HepG2 (cell line): ENCODE measurements at regions not wholly inside any gene's neighbourhood (a gene's known extent, or its start where the extent isn't known, plus 50 kb on each side); places are given as distances from the start of the nearest gene placed in this dataset.

Source experiments
- ATF7 ChIP-seq, 2 experiments: fragments of 450-650 bp in 1 of 2; sonication (generic) in 1 of 2; formaldehyde crosslinking in 1 of 2; IDR thresholded peaks; 2 replicates each; pipeline versions ENCODE4 v1.4.0 to v1.6.1; 2016 to 2020; ENCODE audit warnings: antibody characterized with exemption in 1 of 2, mild to moderate bottlenecking in 1 of 2, missing genetic modification reagents in 1 of 2
- BCL6 ChIP-seq: IDR thresholded peaks from 2 replicates; pipeline ENCODE4 v1.6.1; 2016; ENCODE audit warnings: missing genetic modification reagents, missing compliant biosample characterization
- BHLHE40 ChIP-seq: IDR thresholded peaks from 2 replicates; pipeline ENCODE4 v1.6.1; 2011; ENCODE audit warnings: low read length, improper control_type of control experiment
- HDAC2 ChIP-seq: sonication (generic); formaldehyde crosslinking; IDR thresholded peaks from 2 replicates; pipeline ENCODE4 v1.4.0; 2020; ENCODE audit warnings: missing genetic modification reagents
- HNF4A ChIP-seq: sonication (generic); formaldehyde crosslinking; IDR thresholded peaks from 2 replicates; pipeline ENCODE4 v1.4.0; 2020; ENCODE audit warnings: missing genetic modification reagents
- KLF9 ChIP-seq: IDR thresholded peaks from 2 replicates; pipeline ENCODE4 v1.6.1; 2016; ENCODE audit warnings: low read depth
- MBNL3 ChIP-seq: fragments of 250-450 bp; sonication (Bioruptor Pico); conservative IDR thresholded peaks from 2 replicates; pipeline ENCODE4 v1.8.0; 2022; ENCODE audit warnings: mild to moderate bottlenecking, inconsistent platforms
- PHF21A ChIP-seq: sonication (generic); formaldehyde crosslinking; IDR thresholded peaks from 2 replicates; pipeline ENCODE4 v1.5.0; 2020; ENCODE audit warnings: mild to moderate bottlenecking, missing genetic modification reagents
- SIX4 ChIP-seq: sonication (generic); formaldehyde crosslinking; IDR thresholded peaks from 2 replicates; pipeline ENCODE4 v1.4.0; 2020; ENCODE audit warnings: missing genetic modification reagents
- ZC3H13 ChIP-seq: sonication (generic); formaldehyde crosslinking; IDR thresholded peaks from 2 replicates; pipeline ENCODE4 v1.8.1; 2023; ENCODE audit warnings: mild to moderate bottlenecking, missing genetic modification reagents, moderate library complexity
- ZFP1 ChIP-seq: IDR thresholded peaks from 2 replicates; pipeline ENCODE4 v1.6.1; 2016
- ZNF503 ChIP-seq: sonication (generic); formaldehyde crosslinking; IDR thresholded peaks from 2 replicates; pipeline ENCODE4 v1.4.0; 2020; ENCODE audit warnings: missing genetic modification reagents
- ZNF766 ChIP-seq: sonication (generic); formaldehyde crosslinking; IDR thresholded peaks from 2 replicates; pipeline ENCODE4 v1.5.0; 2020; ENCODE audit warnings: missing genetic modification reagents, borderline replicate concordance
- ZNF792 ChIP-seq: IDR thresholded peaks from 2 replicates; pipeline ENCODE4 v1.6.1; 2016
- TF ChIP-seq, protein P1 (sequence below), 2 experiments: fragments of 450-650 bp in 1 of 2; sonication (generic) in 1 of 2; formaldehyde crosslinking in 1 of 2; IDR thresholded peaks; 2 replicates each; pipeline versions ENCODE4 v1.6.1 to v1.8.0; 2016 to 2022; ENCODE audit warnings: antibody characterized with exemption in 1 of 2, mild to moderate bottlenecking in 1 of 2, missing genetic modification reagents in 1 of 2
- TF ChIP-seq, protein P2 (sequence below): sonication (generic); formaldehyde crosslinking; IDR thresholded peaks from 2 replicates; pipeline ENCODE4 v1.4.0; 2020; ENCODE audit warnings: missing genetic modification reagents
- TF ChIP-seq, protein P3 (sequence below): IDR thresholded peaks from 2 replicates; pipeline ENCODE4 v1.6.1; 2016

- TF ChIP-seq, protein P1, sequence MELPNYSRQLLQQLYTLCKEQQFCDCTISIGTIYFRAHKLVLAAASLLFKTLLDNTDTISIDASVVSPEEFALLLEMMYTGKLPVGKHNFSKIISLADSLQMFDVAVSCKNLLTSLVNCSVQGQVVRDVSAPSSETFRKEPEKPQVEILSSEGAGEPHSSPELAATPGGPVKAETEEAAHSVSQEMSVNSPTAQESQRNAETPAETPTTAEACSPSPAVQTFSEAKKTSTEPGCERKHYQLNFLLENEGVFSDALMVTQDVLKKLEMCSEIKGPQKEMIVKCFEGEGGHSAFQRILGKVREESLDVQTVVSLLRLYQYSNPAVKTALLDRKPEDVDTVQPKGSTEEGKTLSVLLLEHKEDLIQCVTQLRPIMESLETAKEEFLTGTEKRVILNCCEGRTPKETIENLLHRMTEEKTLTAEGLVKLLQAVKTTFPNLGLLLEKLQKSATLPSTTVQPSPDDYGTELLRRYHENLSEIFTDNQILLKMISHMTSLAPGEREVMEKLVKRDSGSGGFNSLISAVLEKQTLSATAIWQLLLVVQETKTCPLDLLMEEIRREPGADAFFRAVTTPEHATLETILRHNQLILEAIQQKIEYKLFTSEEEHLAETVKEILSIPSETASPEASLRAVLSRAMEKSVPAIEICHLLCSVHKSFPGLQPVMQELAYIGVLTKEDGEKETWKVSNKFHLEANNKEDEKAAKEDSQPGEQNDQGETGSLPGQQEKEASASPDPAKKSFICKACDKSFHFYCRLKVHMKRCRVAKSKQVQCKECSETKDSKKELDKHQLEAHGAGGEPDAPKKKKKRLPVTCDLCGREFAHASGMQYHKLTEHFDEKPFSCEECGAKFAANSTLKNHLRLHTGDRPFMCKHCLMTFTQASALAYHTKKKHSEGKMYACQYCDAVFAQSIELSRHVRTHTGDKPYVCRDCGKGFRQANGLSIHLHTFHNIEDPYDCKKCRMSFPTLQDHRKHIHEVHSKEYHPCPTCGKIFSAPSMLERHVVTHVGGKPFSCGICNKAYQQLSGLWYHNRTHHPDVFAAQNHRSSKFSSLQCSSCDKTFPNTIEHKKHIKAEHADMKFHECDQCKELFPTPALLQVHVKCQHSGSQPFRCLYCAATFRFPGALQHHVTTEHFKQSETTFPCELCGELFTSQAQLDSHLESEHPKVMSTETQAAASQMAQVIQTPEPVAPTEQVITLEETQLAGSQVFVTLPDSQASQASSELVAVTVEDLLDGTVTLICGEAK (IDR thresholded peaks at IDR 0.05), result no peak
- TF ChIP-seq, protein P1 (CRISPR knock-in tag; IDR thresholded peaks at IDR 0.05), result peak; percentile 71
- no peak for TF ChIP-seq ATF7 (IDR thresholded peaks at IDR 0.05)
- TF ChIP-seq ATF7 (CRISPR knock-in tag; IDR thresholded peaks at IDR 0.05), result no peak
- peak; percentile 74 for TF ChIP-seq PHF21A (CRISPR knock-in tag)
- peak; percentile 88; the same call in 1 of the 2 replicates for TF ChIP-seq ZNF792 (CRISPR knock-in tag)
- TF ChIP-seq BHLHE40, result peak; percentile 61; the same call in 1 of the 2 replicates
- TF ChIP-seq ZNF503, result peak; percentile 50; the same call in 1 of the 2 replicates
- TF ChIP-seq HDAC2 (CRISPR knock-in tag), result peak; percentile 92
- TF ChIP-seq ZC3H13 (CRISPR knock-in tag), result no peak
- TF ChIP-seq SIX4 (CRISPR knock-in tag), result peak; percentile 59; the same call in 1 of the 2 replicates
- TF ChIP-seq ZFP1 (CRISPR knock-in tag), result 0 out of 2 replicates have a peak, but pooled peaks have one; percentile 52
- TF ChIP-seq HNF4A, result peak; percentile 61
- TF ChIP-seq, protein P2, sequence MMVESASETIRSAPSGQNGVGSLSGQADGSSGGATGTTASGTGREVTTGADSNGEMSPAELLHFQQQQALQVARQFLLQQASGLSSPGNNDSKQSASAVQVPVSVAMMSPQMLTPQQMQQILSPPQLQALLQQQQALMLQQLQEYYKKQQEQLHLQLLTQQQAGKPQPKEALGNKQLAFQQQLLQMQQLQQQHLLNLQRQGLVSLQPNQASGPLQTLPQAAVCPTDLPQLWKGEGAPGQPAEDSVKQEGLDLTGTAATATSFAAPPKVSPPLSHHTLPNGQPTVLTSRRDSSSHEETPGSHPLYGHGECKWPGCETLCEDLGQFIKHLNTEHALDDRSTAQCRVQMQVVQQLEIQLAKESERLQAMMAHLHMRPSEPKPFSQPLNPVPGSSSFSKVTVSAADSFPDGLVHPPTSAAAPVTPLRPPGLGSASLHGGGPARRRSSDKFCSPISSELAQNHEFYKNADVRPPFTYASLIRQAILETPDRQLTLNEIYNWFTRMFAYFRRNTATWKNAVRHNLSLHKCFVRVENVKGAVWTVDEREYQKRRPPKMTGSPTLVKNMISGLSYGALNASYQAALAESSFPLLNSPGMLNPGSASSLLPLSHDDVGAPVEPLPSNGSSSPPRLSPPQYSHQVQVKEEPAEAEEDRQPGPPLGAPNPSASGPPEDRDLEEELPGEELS (CRISPR knock-in tag), result peak; percentile 96
- peak; percentile 73 for TF ChIP-seq BCL6
- TF ChIP-seq, protein P3, sequence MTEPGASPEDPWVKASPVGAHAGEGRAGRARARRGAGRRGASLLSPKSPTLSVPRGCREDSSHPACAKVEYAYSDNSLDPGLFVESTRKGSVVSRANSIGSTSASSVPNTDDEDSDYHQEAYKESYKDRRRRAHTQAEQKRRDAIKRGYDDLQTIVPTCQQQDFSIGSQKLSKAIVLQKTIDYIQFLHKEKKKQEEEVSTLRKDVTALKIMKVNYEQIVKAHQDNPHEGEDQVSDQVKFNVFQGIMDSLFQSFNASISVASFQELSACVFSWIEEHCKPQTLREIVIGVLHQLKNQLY (CRISPR knock-in tag), result peak; percentile 89
- TF ChIP-seq ZNF766 (CRISPR knock-in tag), result no peak
- no peak for TF ChIP-seq MBNL3 (CRISPR knock-in tag)
- TF ChIP-seq KLF9 (CRISPR knock-in tag), result no peak
Measured at GRCh38 chr5:116646611-116647289, 72.1 kb upstream of the SEMA6A start (continued).
